SK-N-SH treated with all-trans-retinoic acid at 6 μM for 48 hours (cell line): ENCODE measurements at regions not wholly inside any gene's neighbourhood (a gene's known extent, or its start where the extent isn't known, plus 50 kb on each side); places are given as distances from the start of the nearest gene placed in this dataset.
A peak's percentile ranks its signal among the peaks of the same experiment; 100 is the strongest.

Experiments
- ATAC-seq: fragments of 200-7000 bp; cut with Tn5 transposase; 3 replicates; pipeline ENCODE4 v1.9.1; 2020; ENCODE audit warnings: mild to moderate bottlenecking, moderate library complexity
- ARNTL ChIP-seq: fragments of 450-650 bp; formaldehyde crosslinking; IDR thresholded peaks from 2 replicates; pipeline ENCODE4 v1.5.0; 2020; ENCODE audit warnings: low read depth, mild to moderate bottlenecking, moderate library complexity, borderline replicate concordance
- BACH2 ChIP-seq: fragments of 250-450 bp; sonication (Bioruptor Pico); IDR thresholded peaks from 2 replicates; pipeline ENCODE4 v1.9.0; 2021; ENCODE audit warnings: mild to moderate bottlenecking, borderline replicate concordance
- CREB5 ChIP-seq: fragments of 250-450 bp; sonication (Bioruptor Pico); IDR thresholded peaks from 2 replicates; pipeline ENCODE4 v1.5.1; 2020; ENCODE audit warnings: low read depth, mild to moderate bottlenecking, moderate library complexity
- CSDC2 ChIP-seq: fragments of 250-450 bp; sonication (Bioruptor Pico); IDR thresholded peaks from 2 replicates; pipeline ENCODE4 v1.5.0; 2020; ENCODE audit warnings: mild to moderate bottlenecking, moderate library complexity
- CSRNP3 ChIP-seq: fragments of 250-450 bp; sonication (Bioruptor Pico); IDR thresholded peaks from 2 replicates; pipeline ENCODE4 v1.5.1; 2021; ENCODE audit warnings: mild to moderate bottlenecking, moderate library complexity
- ESRRG ChIP-seq: fragments of 250-450 bp; sonication (Bioruptor Pico); IDR thresholded peaks from 2 replicates; pipeline ENCODE4 v1.6.1; 2021; ENCODE audit warnings: mild to moderate bottlenecking
- GLIS3 ChIP-seq: fragments of 250-450 bp; sonication (Bioruptor Pico); IDR thresholded peaks from 2 replicates; pipeline ENCODE4 v1.5.0; 2020; ENCODE audit warnings: mild to moderate bottlenecking, moderate library complexity
- ISL1 ChIP-seq: fragments of 250-450 bp; sonication (Bioruptor Pico); IDR thresholded peaks from 2 replicates; pipeline ENCODE4 v2.1.2; 2022; ENCODE audit warnings: mild to moderate bottlenecking, moderate library complexity
- OSR1 ChIP-seq: fragments of 250-450 bp; sonication (Bioruptor Pico); IDR thresholded peaks from 2 replicates; pipeline ENCODE4 v1.8.0; 2022; ENCODE audit warnings: moderate library complexity, mild to moderate bottlenecking, inconsistent platforms
- POU6F1 ChIP-seq: fragments of 250-450 bp; sonication (Bioruptor Pico); IDR thresholded peaks from 2 replicates; pipeline ENCODE4 v1.8.0; 2021; ENCODE audit warnings: low read depth, mild to moderate bottlenecking, moderate library complexity, borderline replicate concordance
- PPARA ChIP-seq: fragments of 250-450 bp; sonication (Bioruptor Pico); IDR thresholded peaks from 2 replicates; pipeline ENCODE4 v1.5.0; 2020; ENCODE audit warnings: mild to moderate bottlenecking, borderline replicate concordance
- RARB ChIP-seq: fragments of 250-450 bp; sonication (Bioruptor Pico); IDR thresholded peaks from 2 replicates; pipeline ENCODE4 v1.8.0; 2021; ENCODE audit warnings: mild to moderate bottlenecking, moderate library complexity
- SNAI2 ChIP-seq: fragments of 250-450 bp; sonication (Bioruptor Pico); IDR thresholded peaks from 2 replicates; pipeline ENCODE4 v1.5.0; 2020; ENCODE audit warnings: mild to moderate bottlenecking, moderate library complexity
- TCF4 ChIP-seq: fragments of 250-450 bp; sonication (Bioruptor Pico); IDR thresholded peaks from 2 replicates; pipeline ENCODE4 v1.8.0; 2021; ENCODE audit warnings: mild to moderate bottlenecking, moderate library complexity, borderline replicate concordance
- TOX ChIP-seq: fragments of 250-450 bp; sonication (Bioruptor Pico); IDR thresholded peaks from 2 replicates; pipeline ENCODE4 v1.8.0; 2021; ENCODE audit warnings: mild to moderate bottlenecking, moderate library complexity, borderline replicate concordance
- ZC3H10 ChIP-seq: fragments of 250-450 bp; sonication (Bioruptor Pico); IDR thresholded peaks from 2 replicates; pipeline ENCODE4 v1.5.1; 2021; ENCODE audit warnings: mild to moderate bottlenecking, moderate library complexity
- ZFP3 ChIP-seq: fragments of 250-450 bp; sonication (Bioruptor Pico); IDR thresholded peaks from 2 replicates; pipeline ENCODE4 v1.5.0; 2020; ENCODE audit warnings: mild to moderate bottlenecking, moderate library complexity
- ZFP30 ChIP-seq: fragments of 450-650 bp; formaldehyde crosslinking; IDR thresholded peaks from 2 replicates; pipeline ENCODE4 v1.5.0; 2022; ENCODE audit warnings: mild to moderate bottlenecking, moderate library complexity
- ZNF565 ChIP-seq: fragments of 450-650 bp; formaldehyde crosslinking; conservative IDR thresholded peaks from 2 replicates; pipeline ENCODE4 v1.5.0; 2020; ENCODE audit warnings: low read depth, mild to moderate bottlenecking, moderate library complexity
- ZNF70 ChIP-seq: fragments of 450-650 bp; formaldehyde crosslinking; IDR thresholded peaks from 2 replicates; pipeline ENCODE4 v1.5.0; 2020; ENCODE audit warnings: mild to moderate bottlenecking, moderate library complexity
- ZNF8 ChIP-seq: fragments of 450-650 bp; formaldehyde crosslinking; IDR thresholded peaks from 2 replicates; pipeline ENCODE4 v1.5.0; 2020; ENCODE audit warnings: mild to moderate bottlenecking, moderate library complexity

DNA sequence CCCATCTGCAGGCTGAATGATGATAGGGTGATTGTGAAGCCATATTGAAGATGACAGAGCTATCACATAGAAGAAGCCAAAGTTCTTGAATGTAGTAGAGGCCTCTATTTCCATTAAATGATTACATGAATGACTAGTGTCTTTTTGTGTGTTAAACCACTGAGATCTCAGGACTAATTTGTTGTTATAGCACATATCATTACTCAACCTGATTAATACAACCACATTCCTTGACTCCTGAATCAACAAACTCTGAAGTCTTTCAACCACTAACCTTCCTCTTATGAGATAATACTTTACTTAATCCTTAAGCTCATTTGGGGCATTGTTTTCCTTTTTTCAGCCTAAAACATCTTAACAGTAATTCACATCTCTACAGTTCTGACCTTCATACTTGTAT is 564.5 kb upstream of the ADAMTS9 start (continued):
- no peak for TF ChIP-seq CSRNP3 (CRISPR knock-in tag)
- no peak for TF ChIP-seq GLIS3
- no peak for TF ChIP-seq ARNTL (CRISPR knock-in tag)
- TF ChIP-seq TCF4 (CRISPR knock-in tag): no peak

DNA sequence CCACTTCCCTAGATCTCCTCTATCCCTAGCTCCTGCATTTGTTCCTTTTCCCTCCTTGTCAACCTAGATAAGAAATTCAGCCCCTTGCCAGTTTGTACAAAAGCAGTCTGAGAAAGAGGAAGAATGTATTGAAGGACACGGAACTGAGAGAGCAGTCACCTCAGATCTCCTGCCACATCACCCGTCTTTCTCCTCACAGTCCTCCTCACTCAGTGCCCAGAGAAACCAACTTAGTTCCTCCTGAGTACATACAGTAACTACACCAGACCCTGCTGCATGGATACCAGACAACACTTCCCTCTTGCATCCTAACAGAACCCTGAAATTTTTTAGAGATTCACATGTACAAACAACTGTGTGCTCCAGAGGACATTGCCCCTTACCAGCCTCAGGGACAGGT is 563.6 kb upstream of the ADAMTS9 start:
- no peak for ATAC-seq
- no peak for TF ChIP-seq ZFP30 (CRISPR knock-in tag)
- TF ChIP-seq ZC3H10 (CRISPR knock-in tag): no peak
- no peak for TF ChIP-seq SNAI2 (CRISPR knock-in tag)
- no peak for TF ChIP-seq ZNF70 (CRISPR knock-in tag)
- no peak for TF ChIP-seq ESRRG (CRISPR knock-in tag)
- TF ChIP-seq RARB (CRISPR knock-in tag): no peak
- TF ChIP-seq CSDC2 (CRISPR knock-in tag): no peak
- TF ChIP-seq BACH2 (CRISPR knock-in tag): no peak
- no peak for TF ChIP-seq CSRNP3 (CRISPR knock-in tag)
- TF ChIP-seq OSR1 (CRISPR knock-in tag): no peak
- TF ChIP-seq ZNF8 (CRISPR knock-in tag): no peak
- no peak for TF ChIP-seq ZNF565 (CRISPR knock-in tag)
- no peak for TF ChIP-seq GLIS3
- TF ChIP-seq TOX (CRISPR knock-in tag): no peak

DNA sequence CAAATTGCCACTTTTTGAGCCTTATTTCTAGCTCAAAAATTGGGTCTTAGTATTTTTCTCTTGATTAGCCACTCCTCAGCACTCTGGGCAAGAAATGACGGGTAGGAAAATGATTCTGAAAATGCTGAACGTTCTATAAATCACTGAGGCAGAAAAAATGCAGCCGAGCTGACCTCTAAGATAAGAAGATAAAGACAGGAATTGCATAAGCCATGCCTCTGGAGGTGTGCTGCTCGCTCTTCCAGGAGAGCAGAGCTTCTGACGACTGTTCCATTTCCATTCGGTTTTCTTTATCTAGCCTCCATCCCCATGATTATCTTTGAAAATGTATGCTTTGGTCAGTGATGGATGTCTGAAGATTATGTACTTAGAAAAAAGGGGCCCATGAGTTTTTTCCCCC is 558.8 kb upstream of the ADAMTS9 start:
- no peak for TF ChIP-seq ZNF565 (CRISPR knock-in tag)
- no peak for TF ChIP-seq OSR1 (CRISPR knock-in tag)
- TF ChIP-seq TCF4 (CRISPR knock-in tag): 0 out of 2 replicates have a peak, but pooled peaks have one; percentile 11
- no peak for TF ChIP-seq ESRRG (CRISPR knock-in tag)
- TF ChIP-seq ZFP3 (CRISPR knock-in tag): no peak
- TF ChIP-seq PPARA (CRISPR knock-in tag): no peak
- TF ChIP-seq ZFP30 (CRISPR knock-in tag): no peak
- TF ChIP-seq CSDC2 (CRISPR knock-in tag): no peak
- 0 out of 2 replicates have a peak, but pooled peaks have one; percentile 10 for TF ChIP-seq ISL1
- TF ChIP-seq ZNF8 (CRISPR knock-in tag): no peak
- TF ChIP-seq BACH2 (CRISPR knock-in tag): no peak
- TF ChIP-seq RARB (CRISPR knock-in tag): no peak
- no peak for TF ChIP-seq ZNF70 (CRISPR knock-in tag)
- no peak for ATAC-seq

GRCh38 chr3:65245133-65246063 is 557.6 kb upstream of the ADAMTS9 start:
- no peak for TF ChIP-seq POU6F1 (CRISPR knock-in tag)
- no peak for TF ChIP-seq ISL1
- no peak for TF ChIP-seq OSR1 (CRISPR knock-in tag)
- no peak for TF ChIP-seq RARB (CRISPR knock-in tag)
- TF ChIP-seq ZC3H10 (CRISPR knock-in tag): no peak
- TF ChIP-seq ZFP30 (CRISPR knock-in tag): no peak
- no peak for TF ChIP-seq BACH2 (CRISPR knock-in tag)
- no peak for TF ChIP-seq CREB5 (CRISPR knock-in tag)
- no peak for TF ChIP-seq PPARA (CRISPR knock-in tag)
- TF ChIP-seq TCF4 (CRISPR knock-in tag): no peak
- 0 out of 3 replicates have a peak, but pooled peaks have one; percentile 54 for ATAC-seq
